HG02981 (cell line): ENCODE measurements at regions not wholly inside any gene's neighbourhood (a gene's known extent, or its start where the extent isn't known, plus 50 kb on each side); places are given as distances from the start of the nearest gene placed in this dataset.

Source experiments
- ATAC-seq: cut with Tn5 transposase; IDR thresholded peaks from one replicate; pipeline ENCODE4 v1.9.1; 2021; ENCODE audit warnings: mild to moderate bottlenecking, moderate library complexity; ENCODE audit not compliant: unreplicated experiment

DNA sequence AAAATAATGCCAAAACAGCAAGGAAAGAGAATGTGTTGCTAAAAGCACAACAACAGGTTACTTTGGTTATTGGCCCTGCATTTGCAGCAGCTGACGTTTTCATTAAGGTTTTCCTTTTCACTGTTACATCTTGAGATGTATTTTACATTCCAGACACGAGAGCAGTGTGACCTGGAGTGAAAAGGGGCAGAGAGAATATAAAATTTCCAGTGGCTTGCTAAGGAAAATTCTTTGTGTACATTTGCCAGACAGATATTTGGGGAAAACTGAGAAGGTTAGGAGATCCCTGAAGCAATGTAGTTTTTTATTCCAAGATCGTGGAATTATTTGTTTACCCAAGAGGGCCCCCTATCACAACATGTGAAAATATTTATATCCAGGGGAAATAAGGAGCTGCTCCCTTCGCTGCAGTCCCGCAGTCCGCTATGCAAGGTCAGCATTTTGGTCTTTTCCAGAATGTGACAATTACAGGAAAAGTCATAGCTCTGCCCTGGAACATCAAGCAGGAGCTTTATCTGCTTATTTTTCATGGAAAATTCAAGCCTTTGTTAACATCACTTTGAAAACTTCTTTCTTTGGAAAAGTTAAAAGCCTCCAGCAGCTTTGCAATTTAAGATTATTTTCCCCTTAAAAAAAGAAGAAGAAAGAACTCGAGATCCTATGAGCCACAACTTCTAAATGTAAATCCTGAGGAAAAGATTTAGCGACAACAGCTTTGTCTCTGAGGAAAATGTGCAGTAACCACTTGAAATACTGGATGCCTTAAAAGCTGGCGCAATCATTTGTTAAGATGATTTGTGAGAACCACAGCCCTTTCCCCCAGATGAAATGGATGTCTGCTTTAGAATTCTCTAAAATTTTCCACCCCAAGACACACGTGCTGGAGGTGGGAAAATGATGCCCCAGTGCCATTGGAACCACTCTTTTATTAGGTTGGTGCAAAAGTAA, 256.4 kb upstream of the TPM1 start:
- ATAC-seq, result no peak

DNA sequence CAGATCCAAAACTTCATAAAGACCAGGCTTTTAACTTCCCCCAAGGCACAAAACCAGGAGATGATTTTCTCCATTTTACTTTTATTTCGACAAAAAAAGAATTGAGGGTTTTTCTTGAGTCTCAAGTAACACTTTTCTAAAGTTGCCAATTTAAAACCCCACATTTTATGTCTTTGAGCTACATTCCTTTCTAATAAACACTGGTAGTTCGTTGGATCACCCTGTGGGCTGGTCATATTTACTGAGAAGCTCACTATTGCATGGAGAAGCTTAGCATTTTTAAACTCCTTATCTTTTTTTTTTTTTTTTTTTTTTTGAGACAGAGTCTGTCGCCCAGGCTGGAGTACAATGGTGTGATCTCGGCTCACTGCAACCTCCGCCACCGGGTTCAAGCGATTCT, 255.1 kb upstream of the TPM1 start:
- no peak for ATAC-seq

GRCh38 chr15:62788224-62788623, 254.3 kb upstream of the TPM1 start:
- ATAC-seq, result no peak

DNA sequence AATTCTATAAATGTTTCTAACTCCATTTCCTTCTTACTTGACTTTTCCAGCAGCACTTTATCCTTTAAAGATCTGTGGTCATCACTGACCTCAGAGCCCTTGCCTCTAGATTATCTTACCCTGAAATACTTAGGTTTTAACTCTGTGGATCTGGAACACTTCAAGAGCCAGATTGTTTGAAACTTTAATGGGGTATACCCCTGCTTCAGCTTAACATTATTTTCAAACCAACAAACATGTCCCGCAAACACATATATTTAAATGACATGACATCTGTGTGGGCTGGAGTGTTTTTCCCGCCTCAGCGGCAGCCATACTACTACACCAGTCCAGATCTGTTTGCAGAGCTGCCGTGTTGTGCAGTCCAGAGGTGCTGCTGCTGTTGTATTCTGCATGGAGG, 252.0 kb upstream of the TPM1 start:
- no peak for ATAC-seq

- ATAC-seq, result no peak
Measured at GRCh38 chr15:62791694-62792093, 250.9 kb upstream of the TPM1 start.

GRCh38 chr15:62792986-62793751, 249.4 kb upstream of the TPM1 start:
- no peak for ATAC-seq

- no peak for ATAC-seq
Measured at GRCh38 chr15:62793752-62794144, 248.8 kb upstream of the TPM1 start.

DNA sequence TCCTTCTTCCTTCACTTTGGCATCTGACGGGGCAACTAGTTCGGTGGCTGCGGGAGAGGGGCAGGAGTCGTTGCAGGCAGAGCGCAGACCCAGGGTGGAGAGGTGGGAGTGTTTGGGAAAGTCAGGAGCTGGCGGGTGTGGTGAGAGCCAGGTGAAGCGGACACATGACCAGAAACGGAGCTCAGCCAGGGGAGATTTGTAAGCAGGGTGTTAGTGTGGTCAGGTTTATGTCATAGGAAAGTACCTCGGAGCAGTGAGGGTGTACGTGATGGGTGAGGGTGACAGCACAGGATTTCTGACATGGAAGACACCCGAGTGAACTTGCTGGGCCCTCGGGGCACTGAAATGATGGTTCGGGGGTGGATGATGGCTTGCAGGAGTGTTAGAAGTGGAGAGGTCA, 247.4 kb upstream of the TPM1 start:
- no peak for ATAC-seq

GRCh38 chr15:62795700-62796695, 246.5 kb upstream of the TPM1 start:
- no peak for ATAC-seq

GRCh38 chr15:62797171-62797570, 245.4 kb upstream of the TPM1 start:
- no peak for ATAC-seq

DNA sequence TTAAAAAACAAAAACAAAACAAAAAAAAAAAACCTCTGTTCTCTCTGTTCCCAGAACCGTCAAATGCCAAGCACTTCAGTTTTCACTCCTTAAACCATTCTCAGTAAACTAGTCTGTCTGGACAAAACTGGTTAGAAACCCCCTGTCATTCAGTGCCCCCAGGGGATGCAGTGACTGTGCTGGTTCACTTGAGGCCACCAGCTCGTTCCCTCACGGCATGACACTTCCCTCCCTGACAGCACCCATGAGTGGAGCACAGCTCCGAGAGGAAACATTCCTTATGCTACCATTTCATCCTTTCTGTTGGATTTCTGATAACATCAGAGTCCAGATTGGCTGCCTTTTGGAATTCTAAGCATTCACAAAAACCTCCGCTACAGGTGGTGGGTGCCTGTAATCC, 244.0 kb upstream of the TPM1 start:
- no peak for ATAC-seq

DNA sequence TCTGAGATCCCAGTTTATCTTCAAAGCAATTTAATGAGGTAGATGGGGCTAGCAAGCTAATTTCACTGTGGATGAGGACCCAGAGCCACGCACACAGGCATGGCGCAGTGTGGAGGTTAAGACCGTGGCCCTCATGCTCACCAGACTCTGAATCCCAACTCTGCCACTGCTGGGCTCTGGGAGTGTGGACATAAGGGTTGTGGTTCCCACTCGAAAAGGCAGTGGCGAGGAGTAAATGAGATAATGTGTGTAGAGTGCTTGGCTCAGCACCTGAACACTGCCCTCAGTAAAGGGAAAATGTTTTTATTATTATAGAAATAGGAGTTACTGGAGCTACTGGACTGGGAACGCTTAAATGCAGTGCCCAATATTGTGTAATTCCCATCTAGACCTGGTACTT, 243.5 kb upstream of the TPM1 start:
- ATAC-seq, result no peak

DNA sequence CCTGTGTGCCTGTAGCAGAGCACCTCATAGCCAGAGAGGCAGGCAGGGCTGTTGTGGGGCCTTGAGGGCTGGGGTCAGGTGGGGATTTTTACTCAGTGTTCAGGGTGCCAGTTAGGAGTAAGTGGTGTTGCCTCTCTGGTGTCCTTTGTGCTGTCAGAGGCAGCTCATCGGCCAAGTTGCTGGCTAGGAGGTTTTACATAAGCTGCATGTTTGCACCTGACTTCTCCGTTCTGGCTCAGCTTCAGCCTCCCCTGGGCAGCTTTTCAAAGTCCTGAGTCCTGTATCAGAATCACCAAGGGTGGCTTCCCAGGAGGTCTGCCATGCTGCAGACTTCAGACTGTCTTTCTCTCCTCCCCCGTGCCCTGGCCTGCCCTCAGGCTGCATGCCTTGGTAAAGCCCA, 242.6 kb upstream of the TPM1 start:
- no peak for ATAC-seq

DNA sequence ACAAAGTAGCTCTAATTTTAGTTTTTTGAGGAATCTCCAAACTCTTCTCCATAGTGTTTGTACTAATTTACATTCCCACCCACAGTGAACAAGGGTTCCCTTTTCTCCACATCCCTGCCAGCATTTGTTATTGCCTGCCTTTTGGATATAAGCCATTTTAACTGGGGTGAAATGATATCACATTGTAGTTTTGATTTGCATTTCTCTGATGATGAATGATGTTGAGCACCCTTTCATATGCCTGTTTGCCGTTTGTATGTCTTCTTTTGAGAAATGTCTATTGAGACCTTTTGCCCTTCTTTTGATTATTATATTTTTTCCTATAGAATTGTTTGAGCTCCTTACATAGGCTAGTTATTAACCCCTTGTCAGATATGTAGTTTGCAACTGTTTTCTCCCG, 239.9 kb upstream of the TPM1 start:
- no peak for ATAC-seq

- ATAC-seq, result no peak
Measured at GRCh38 chr15:62803856-62804400, 238.6 kb upstream of the TPM1 start.

GRCh38 chr15:62805502-62805901, 237.0 kb upstream of the TPM1 start:
- ATAC-seq, result no peak

DNA sequence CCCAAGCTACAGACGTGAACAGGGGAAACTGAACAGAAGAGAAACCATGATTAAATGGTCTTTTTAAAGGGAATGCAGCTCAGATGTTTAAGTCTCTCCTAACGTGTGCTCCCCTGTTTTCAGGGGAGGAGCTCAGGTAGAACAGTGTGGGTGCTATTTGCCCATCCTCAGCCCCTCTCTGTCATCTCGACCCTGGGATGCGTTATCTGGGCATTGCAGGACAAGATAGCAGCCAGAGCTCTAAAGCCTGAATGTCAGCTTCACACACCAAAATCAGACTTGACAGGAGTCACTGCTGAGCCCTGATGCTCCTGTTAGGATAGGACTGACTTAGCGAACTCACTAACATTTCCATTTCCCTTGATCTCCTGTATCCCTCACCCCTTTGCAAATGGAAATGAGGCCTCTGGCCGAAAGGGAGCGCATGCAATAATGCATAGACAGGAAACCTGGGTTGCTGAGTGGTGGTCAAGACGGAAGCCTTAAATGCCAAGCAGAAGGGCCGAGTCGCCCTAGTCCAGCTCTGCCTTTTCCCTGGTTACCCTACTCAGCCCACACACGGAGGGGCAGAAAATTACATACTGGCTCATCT, 234.9 kb upstream of the TPM1 start:
- no peak for ATAC-seq

DNA sequence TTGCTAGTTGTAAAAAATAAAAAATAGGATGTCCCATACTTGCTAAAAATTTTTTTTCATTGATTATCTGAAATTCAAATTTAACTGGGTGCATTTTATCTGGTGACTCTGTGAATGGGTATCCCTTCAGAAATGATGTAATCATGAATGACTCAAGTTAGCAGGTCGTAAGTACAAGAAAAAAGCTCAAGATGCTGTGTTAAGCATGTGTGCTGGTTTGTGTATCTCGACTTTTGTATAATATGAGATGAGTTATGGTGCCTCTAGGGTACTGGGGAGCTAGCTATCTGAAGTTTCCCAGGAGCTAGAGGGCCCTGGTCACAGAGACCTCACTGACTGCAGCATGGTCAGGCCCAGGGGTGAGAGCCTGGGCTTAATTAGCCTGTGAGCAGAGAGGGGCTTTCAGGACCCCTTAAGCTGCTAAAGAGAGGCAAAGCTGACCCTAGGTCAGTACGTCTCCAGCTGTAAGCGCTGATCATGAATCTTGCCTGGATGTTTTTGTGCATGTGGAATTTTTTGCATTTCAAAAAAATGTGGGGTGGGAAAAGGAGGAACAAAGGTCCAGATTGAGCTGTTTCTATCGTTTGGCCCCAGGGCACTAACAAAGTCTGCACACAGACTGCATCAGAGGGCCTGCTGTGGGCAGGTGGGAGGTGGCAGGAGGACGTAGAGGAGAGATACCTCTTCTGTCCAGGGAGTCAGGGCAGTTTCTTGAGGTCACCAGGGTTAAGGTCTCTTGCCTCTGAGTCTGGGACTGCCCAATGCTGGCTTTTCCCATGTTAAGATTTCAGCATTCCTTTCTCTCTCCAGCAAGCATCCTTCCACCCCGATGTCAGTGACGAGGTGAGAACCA, 233.2 kb upstream of the TPM1 start:
- no peak for ATAC-seq

DNA sequence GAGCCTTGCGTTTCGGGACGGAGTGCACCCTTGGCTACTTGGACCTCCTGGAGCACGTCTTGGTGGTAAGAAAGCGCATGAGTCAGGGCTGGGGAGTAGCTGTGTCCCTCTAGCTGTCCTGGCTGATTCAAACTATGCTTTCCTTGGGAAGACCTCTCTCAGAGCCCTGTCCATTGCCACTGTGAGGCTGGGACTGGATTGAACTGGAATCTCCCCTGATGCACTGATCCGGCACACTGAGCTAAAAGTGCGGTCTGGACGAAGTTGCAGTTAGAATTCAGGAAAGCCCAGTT, 232.6 kb upstream of the TPM1 start:
- ATAC-seq, result no peak

DNA sequence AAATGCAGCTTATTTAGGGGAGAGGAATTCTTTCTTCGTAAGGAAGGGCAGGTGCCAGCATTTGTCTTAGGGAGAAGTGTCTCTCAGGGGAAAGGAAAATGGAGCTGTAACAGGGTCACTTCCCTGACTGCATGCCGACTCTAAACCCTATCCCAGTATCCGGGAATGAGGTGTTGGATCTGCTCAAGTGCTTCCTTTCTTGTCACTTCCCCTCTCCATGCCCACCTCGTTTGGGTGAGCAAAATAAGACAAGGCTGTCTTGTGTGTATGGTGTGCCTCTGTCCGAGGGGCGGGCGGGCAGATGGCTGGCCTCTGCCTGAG, 230.1 kb upstream of the TPM1 start:
- no peak for ATAC-seq
